NCI-H69 (cell line): ENCODE measurements at regions not wholly inside any gene's neighbourhood (a gene's known extent, or its start where the extent isn't known, plus 50 kb on each side); places are given as distances from the start of the nearest gene placed in this dataset.
"Not testable (repeated sequence)": the region's sequence is repeated elsewhere in the genome, so short reads cannot be mapped to it uniquely, and the experiment has no call there.

ENCODE experiments used
- DNase-seq: peaks from one replicate; lab custom pipeline; 2025; lab: John Stamatoyannopoulos, UW

GRCh38 chr1:185404291-185404690 lies 87.2 kb upstream of the IVNS1ABP start:
- DNase-seq = no peak

GRCh38 chr1:185402930-185403329 lies 85.9 kb upstream of the IVNS1ABP start:
- no peak for DNase-seq

GRCh38 chr1:185401019-185401418 lies 84.0 kb upstream of the IVNS1ABP start:
- DNase-seq = no peak

DNA sequence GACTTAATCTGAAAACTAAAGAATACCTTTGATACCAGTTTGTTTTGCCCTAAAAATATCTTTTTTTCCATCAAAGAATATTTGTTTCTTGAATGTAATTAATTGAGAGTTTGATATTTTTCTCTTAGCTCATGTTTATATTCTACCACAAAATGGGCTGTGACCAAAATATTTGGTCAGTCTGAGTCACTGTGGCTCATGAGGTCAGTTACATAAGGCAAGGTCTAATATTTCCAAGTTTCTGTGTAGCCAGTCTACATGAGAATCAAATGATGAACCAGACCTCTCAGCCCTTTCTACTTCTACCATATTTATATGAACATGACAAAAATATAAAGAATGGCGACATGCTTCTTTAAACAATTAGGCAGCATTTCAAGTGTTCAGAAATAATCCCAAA lies 83.0 kb upstream of the IVNS1ABP start:
- no peak for DNase-seq

GRCh38 chr1:185398599-185398998 lies 81.6 kb upstream of the IVNS1ABP start:
- DNase-seq = no peak

DNA sequence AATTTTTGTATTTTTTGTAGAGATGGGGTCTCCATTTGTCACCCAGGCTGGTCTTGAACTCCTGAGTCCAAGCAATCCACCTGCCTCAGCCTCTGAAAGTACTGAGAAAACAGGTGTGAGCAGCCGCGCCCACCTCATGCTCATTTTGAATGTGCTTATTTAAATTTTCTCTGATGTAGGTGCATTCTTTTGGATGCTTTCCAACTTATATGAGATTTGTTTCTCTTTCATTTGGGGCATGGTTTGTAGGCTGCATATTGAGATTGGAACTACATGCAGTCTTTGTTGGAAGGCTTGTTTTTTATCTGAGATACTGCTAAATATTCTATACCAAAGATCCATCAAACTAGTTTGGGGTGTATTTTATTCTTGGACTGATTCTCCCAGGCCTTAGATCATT lies 81.0 kb upstream of the IVNS1ABP start:
- no peak for DNase-seq

- DNase-seq = no peak
Observed at GRCh38 chr1:185397183-185397582, 80.1 kb upstream of the IVNS1ABP start.

DNA sequence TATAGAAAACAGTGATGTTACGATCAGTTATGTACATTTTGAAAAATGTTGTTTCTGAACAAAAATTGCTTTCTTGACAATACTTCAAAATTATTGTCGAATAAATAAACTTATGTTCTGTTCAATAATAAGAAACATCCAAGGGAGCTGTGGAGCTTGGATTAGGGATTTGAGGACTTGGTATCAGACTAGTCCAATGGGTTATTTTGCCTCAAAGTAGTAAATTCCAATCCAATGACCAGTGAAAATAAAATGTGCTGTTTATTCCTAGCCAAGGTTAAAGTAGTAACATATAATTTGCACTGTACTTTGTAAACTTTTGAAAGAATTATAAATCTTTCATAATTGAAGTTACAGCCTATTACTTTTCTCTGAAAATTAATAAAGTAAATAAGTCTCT lies 79.1 kb upstream of the IVNS1ABP start:
- no peak for DNase-seq

- no peak for DNase-seq
Observed at GRCh38 chr1:185393815-185394214, 76.8 kb upstream of the IVNS1ABP start.

- DNase-seq = no peak
Observed at GRCh38 chr1:185393205-185393604, 76.2 kb upstream of the IVNS1ABP start.

GRCh38 chr1:185388815-185389214 lies 71.8 kb upstream of the IVNS1ABP start:
- no peak for DNase-seq

DNA sequence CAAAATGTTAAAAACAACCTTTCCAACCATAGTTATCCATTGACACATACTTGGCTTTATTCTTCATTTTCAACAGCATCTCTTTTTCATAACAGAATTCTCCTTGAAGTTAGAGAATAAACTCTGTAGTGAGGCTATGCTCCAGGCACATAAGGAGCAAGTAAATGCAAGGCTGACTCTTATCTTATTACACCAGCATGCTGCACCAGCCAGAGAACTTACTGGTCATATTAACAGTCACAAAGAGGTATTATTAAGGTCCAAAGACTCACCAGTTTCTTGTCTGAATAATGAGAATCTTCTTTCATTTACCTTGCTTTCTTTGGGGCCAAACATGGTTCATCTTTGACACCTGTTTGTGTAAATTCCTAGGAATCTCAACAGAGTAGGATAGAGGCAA lies 71.3 kb upstream of the IVNS1ABP start:
- DNase-seq = no peak

DNA sequence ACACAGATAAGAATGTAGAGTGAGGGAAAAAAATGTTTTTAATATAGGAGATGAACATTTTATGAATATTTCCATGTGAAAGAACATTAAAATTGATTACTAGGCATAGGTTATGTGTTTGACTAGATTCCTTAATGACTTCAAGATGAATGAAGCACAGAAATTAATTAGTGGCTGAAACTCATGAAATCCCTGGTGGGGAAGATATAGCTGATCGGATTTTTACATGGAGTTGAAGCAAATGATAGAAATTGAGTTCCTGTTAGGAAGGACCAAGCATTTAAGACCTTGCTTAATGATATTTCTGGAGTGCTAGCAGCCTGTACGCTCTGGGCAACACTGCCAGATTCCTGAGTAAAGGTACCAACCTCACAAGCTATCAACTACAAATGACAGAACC lies 68.9 kb upstream of the IVNS1ABP start:
- DNase-seq = no peak

GRCh38 chr1:185383805-185384204 lies 66.8 kb upstream of the IVNS1ABP start:
- not testable (repeated sequence) for DNase-seq

DNA sequence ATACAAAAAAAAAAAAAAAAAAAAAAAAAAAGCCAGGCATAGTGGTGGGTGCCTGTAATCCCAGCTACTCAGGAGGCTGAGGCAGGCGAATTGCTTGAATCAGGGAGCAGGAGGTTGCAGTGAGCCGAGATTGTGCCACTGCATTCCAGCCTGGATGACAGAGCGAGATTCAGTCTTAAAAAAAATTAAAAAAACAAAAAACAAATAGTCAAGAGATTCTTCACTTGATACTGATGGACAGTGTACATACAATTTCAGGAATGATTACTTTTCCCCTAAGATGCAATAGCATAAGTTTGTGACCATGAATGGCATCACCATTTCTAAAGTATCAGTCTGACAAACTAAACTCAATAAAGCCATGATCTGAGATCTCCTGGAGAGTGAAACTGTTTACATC lies 60.8 kb upstream of the IVNS1ABP start:
- DNase-seq = no peak

GRCh38 chr1:185376840-185377635 lies 60.0 kb upstream of the IVNS1ABP start:
- no peak for DNase-seq

DNA sequence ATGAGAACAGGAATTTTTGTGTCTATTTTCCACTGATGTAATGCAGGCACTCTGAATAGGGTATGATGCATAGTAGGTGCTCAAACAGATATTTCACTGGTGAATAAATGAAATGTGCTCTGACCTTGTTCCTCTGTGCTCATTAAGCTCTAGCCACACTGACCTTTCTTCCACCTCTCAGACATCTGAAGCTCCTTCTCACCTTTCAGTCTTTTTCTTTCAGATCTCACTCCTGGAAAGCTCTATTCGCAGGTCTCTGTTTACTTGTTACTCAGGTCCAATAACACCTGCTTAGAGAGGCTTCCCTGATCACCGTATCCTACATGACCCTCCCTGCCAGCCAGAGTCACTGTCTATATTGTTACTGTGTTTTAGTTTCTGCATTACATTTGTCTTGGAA lies 59.2 kb upstream of the IVNS1ABP start:
- no peak for DNase-seq

- DNase-seq = no peak
Observed at GRCh38 chr1:185375583-185375982, 58.5 kb upstream of the IVNS1ABP start.

DNA sequence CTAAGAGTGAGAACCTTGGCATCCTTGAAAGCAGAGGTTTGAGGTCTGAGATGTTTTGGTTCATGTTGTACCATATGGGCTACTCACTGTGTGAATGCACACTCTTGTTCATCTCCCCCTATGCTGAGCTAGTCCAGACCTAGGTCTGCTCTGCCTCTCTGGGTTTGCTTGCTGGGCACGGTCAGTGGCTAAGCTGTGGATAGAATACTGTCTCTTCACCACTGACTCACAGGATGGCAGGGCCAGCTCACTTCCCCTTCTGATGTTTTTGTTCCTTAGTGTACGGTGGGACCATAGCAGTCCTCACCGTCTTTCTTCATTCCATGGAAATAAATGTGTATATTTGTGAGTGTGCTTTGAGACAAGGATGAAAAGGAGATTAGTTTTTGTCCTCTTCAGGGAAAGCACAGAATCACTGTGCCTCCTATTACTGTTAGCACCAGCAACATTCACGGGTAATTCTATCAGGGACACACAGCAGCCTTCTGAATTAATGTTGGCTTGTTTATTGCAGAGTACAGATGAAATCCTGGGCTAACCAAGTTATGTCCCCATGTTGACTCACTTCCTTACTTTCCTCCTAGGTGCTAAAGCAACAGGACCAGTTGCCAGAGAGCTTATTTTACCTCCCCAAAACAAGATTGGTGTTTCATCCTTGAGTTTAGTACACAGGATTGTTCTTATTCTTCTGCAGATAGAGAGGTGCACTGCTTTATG lies 56.9 kb upstream of the IVNS1ABP start:
- no peak for DNase-seq

- DNase-seq = no peak
Observed at GRCh38 chr1:185369786-185370185, 52.7 kb upstream of the IVNS1ABP start.

- DNase-seq = no peak
Observed at GRCh38 chr1:185368913-185369491, 52.0 kb upstream of the IVNS1ABP start.

DNA sequence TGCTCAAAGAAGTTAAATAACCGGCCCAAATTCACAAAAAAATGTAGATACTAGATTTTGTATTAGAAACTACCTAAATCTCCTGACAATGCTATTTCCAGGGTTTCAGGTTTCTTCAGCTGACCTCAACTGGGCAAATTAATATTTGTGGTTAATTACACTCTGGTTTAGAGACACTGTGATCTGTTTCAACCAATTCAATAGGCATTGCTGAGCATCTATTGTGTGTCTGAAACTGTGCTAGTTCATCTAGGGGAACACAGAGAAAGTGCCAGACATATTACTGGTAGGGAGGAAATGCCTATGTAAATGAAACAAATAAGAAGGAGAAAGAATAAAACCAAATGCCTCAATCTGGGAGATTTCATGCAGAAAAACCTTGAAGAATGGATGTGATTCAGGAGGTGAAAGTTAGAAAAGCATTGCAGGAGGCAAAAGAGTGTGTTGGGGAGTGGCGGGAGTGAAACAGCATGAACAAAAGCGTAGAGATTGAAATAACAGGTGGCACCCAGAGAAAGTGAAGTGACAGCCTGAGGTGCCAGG lies 51.3 kb upstream of the IVNS1ABP start:
- no peak for DNase-seq

- DNase-seq = no peak
Observed at GRCh38 chr1:185367218-185367617, 50.2 kb upstream of the IVNS1ABP start.
